ENCODE measurements at regions not wholly inside any gene's neighbourhood (a gene's known extent, or its start where the extent isn't known, plus 50 kb on each side); places are given as distances from the start of the nearest gene placed in this dataset.

DNA sequence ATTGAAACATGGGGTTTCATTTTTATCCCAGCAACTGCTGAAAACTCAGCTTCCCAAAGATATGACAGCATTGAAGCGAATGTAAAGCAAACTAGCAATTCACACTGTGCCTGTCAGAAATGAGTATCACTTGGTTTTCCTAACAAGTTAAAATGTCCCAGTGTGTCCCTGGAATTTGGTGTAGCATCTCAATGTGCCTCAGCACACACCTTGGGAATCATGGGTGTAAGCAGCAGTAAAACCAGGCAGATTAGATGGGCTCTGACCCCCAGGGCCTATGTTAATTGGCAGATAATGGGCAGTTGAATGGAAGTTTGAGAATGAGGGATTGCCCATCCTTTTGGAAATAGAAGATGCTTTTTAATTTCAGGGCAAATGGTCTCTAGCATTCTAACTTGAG is 784.9 kb upstream of the LRRC4C start:
- TF ChIP-seq, protein P1, sequence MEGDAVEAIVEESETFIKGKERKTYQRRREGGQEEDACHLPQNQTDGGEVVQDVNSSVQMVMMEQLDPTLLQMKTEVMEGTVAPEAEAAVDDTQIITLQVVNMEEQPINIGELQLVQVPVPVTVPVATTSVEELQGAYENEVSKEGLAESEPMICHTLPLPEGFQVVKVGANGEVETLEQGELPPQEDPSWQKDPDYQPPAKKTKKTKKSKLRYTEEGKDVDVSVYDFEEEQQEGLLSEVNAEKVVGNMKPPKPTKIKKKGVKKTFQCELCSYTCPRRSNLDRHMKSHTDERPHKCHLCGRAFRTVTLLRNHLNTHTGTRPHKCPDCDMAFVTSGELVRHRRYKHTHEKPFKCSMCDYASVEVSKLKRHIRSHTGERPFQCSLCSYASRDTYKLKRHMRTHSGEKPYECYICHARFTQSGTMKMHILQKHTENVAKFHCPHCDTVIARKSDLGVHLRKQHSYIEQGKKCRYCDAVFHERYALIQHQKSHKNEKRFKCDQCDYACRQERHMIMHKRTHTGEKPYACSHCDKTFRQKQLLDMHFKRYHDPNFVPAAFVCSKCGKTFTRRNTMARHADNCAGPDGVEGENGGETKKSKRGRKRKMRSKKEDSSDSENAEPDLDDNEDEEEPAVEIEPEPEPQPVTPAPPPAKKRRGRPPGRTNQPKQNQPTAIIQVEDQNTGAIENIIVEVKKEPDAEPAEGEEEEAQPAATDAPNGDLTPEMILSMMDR (IDR thresholded peaks at IDR 0.05) = no peak
- TF ChIP-seq POLR2A (IDR thresholded peaks at IDR 0.05) = no peak

Data from esophagus squamous epithelium (tissue), 4 donors.